ENCODE measurements at regions not wholly inside any gene's neighbourhood (a gene's known extent, or its start where the extent isn't known, plus 50 kb on each side); places are given as distances from the start of the nearest gene placed in this dataset.

DNA sequence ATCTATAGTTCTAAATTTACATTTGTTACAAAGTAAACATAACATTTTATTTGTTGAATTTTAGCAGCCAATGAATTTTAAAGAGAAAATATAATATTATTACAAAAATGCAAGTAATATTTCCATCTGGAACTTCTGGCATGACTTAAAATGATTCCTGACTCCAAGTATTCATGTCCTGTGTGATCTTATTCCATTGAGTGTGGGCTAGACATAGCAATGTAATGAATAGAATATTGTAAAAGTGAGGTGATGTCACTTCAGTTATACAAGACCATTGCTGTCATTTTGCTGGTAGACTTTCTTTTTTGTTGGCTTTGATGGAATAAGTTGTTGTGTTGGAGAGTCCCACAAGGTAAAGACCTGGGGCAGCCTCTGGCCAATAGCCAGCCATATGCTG, 912.2 kb upstream of the PIK3C3 start:
- H3K27ac ChIP-seq (ENCODE audit: insufficient read depth, low read length, poor library complexity, severe bottlenecking), result no peak overlapping the region
- H3K4me1 ChIP-seq (ENCODE audit: control insufficient read depth, insufficient read depth, low read length, poor library complexity, severe bottlenecking), result no peaks in the 10 kb centered on the region
- no peaks in the 10 kb centered on the region for H3K36me3 ChIP-seq (ENCODE audit: control insufficient read depth, insufficient read depth, low read length)
- DNase-seq, result no peak
- H3K4me3 ChIP-seq (ENCODE audit: insufficient read depth, low read depth, low read length, poor library complexity, severe bottlenecking), result no peak overlapping the region
- H3K27me3 ChIP-seq (replicated peaks; ENCODE audit: control insufficient read depth, insufficient read depth, low read length, poor library complexity, severe bottlenecking), result no peaks in the 10 kb centered on the region
- H3K9me3 ChIP-seq (ENCODE audit: control insufficient read depth, low read length), result no peaks in the 10 kb centered on the region

DNA sequence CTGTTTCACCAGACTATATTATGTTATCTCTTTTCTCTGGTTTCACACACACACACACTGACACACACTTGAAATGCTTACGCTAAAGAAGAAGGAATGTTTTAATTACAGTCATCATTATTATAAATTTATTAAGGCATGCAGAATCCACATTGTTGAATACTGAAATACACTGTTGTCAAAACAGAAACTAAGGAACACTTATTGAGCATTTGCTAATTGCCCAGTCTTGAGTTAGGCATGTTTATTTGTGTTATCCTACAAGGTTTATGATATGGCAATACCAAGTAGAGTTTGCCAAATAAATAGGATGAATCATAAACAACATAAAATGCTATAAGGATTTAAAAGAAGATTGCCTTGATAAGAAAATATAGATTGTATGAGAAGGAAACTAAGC, 917.0 kb upstream of the PIK3C3 start:
- H3K9me3 ChIP-seq (ENCODE audit: control insufficient read depth, low read length), result no peaks in the 10 kb centered on the region
- H3K4me1 ChIP-seq (ENCODE audit: control insufficient read depth, insufficient read depth, low read length, poor library complexity, severe bottlenecking), result no peaks in the 10 kb centered on the region
- H3K27ac ChIP-seq (ENCODE audit: insufficient read depth, low read length, poor library complexity, severe bottlenecking), result no peak overlapping the region
- no peak for DNase-seq
- H3K27me3 ChIP-seq (replicated peaks; ENCODE audit: control insufficient read depth, insufficient read depth, low read length, poor library complexity, severe bottlenecking), result no peaks in the 10 kb centered on the region
- H3K36me3 ChIP-seq (ENCODE audit: control insufficient read depth, insufficient read depth, low read length), result no peaks in the 10 kb centered on the region
- no peak overlapping the region for H3K4me3 ChIP-seq (ENCODE audit: insufficient read depth, low read depth, low read length, poor library complexity, severe bottlenecking)

DNA sequence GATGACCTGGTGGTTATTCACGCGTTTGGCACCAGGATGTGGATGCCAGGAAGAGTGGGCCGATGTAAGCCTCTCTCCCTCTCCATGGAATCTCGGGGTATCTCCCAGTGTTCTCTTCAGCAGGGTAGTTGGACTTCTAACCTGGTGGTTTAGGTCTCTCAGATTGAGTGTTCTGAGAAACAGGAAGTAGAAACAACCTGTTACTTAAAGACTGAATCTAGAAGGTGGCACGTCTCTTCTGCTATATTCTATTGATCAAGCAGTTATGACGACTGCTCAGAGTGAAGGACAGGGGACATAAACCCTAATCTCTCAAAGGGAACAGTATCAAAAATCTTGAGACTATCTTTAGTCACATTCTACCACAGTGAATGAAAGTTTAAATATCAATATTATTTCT, 918.7 kb upstream of the PIK3C3 start:
- Histone ChIP-seq H3K27ac (ENCODE audit: insufficient read depth, low read length, poor library complexity, severe bottlenecking) (no peak overlapping the region), H3K9me3 (ENCODE audit: control insufficient read depth, low read length) (no peaks in the 10 kb centered on the region), H3K27me3 (replicated peaks; ENCODE audit: control insufficient read depth, insufficient read depth, low read length, poor library complexity, severe bottlenecking) (no peaks in the 10 kb centered on the region), H3K36me3 (ENCODE audit: control insufficient read depth, insufficient read depth, low read length) (no peaks in the 10 kb centered on the region), H3K4me3 (ENCODE audit: insufficient read depth, low read depth, low read length, poor library complexity, severe bottlenecking) (no peak overlapping the region), H3K4me1 (ENCODE audit: control insufficient read depth, insufficient read depth, low read length, poor library complexity, severe bottlenecking) (no peaks in the 10 kb centered on the region)
- DNase-seq, result no peak

DNA sequence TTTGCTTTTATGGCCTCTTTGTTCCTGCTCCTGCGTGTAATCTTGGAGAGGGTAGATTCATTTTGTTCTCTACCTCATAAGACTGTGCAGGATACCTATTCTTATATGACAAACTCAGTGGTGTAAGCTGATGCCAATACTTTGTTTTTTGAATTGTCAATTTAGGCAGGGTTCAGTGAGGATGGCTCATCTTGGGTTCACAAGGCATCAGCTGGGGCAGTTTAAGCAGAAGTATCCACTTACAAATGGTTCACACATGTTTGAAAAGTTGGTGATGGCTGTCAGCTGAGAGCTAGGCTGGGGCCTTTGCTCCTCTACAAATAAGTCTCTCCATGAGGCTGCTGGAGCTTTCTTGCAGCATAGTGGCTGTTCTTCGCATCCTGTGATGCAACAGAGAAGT, 920.6 kb upstream of the PIK3C3 start:
- no peak overlapping the region for H3K4me3 ChIP-seq (ENCODE audit: insufficient read depth, low read depth, low read length, poor library complexity, severe bottlenecking)
- no peaks in the 10 kb centered on the region for H3K4me1 ChIP-seq (ENCODE audit: control insufficient read depth, insufficient read depth, low read length, poor library complexity, severe bottlenecking)
- no peaks in the 10 kb centered on the region for H3K9me3 ChIP-seq (ENCODE audit: control insufficient read depth, low read length)
- no peaks in the 10 kb centered on the region for H3K36me3 ChIP-seq (ENCODE audit: control insufficient read depth, insufficient read depth, low read length)
- no peak for DNase-seq
- no peak overlapping the region for H3K27ac ChIP-seq (ENCODE audit: insufficient read depth, low read length, poor library complexity, severe bottlenecking)
- no peaks in the 10 kb centered on the region for H3K27me3 ChIP-seq (replicated peaks; ENCODE audit: control insufficient read depth, insufficient read depth, low read length, poor library complexity, severe bottlenecking)

DNA sequence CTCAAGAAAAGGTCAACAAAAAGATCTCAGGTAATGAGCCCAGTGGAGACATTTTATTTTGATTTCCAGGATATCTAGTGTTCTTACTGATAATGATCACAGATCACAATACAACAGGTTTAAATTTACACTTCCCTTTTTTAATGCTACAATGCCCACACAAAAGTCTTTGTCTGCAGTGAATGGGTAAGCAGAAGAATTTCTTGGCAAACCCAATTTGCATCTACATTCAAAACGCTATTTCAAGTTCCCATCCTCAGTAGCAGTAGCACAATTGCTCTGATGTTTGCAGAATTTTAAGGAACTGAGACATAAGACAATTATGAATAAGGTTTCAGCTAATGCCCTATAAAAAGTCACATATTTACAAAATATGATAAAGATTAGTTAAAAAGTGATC, 929.4 kb upstream of the PIK3C3 start:
- H3K9me3 ChIP-seq (ENCODE audit: control insufficient read depth, low read length), result no peaks in the 10 kb centered on the region
- no peak for DNase-seq
- no peak overlapping the region for H3K27ac ChIP-seq (ENCODE audit: insufficient read depth, low read length, poor library complexity, severe bottlenecking)
- no peaks in the 10 kb centered on the region for H3K36me3 ChIP-seq (ENCODE audit: control insufficient read depth, insufficient read depth, low read length)
- no peaks in the 10 kb centered on the region for H3K4me1 ChIP-seq (ENCODE audit: control insufficient read depth, insufficient read depth, low read length, poor library complexity, severe bottlenecking)
- H3K27me3 ChIP-seq (replicated peaks; ENCODE audit: control insufficient read depth, insufficient read depth, low read length, poor library complexity, severe bottlenecking), result no peaks in the 10 kb centered on the region
- H3K4me3 ChIP-seq (ENCODE audit: insufficient read depth, low read depth, low read length, poor library complexity, severe bottlenecking), result no peak overlapping the region

DNA sequence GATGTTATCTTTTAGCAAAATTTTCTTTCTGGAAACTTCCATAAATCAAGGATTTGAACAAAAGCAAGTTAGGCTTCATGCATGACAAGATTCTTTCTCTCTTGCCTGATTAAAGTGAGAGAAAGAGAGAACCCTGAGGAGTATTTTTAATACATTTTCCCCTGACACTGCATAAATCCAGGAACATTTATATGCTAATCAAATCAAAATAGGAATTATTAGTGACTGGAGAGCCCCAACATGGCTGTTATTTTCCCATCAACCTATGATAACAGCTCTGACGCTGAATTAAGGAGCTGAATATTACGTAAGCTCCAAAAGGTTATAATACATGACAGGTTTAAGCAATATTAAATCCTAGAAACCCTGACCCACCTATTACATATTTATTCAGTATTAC, 930.2 kb upstream of the PIK3C3 start:
- H3K4me3 ChIP-seq (ENCODE audit: insufficient read depth, low read depth, low read length, poor library complexity, severe bottlenecking), result no peak overlapping the region
- no peaks in the 10 kb centered on the region for H3K36me3 ChIP-seq (ENCODE audit: control insufficient read depth, insufficient read depth, low read length)
- H3K27ac ChIP-seq (ENCODE audit: insufficient read depth, low read length, poor library complexity, severe bottlenecking), result no peak overlapping the region
- no peaks in the 10 kb centered on the region for H3K27me3 ChIP-seq (replicated peaks; ENCODE audit: control insufficient read depth, insufficient read depth, low read length, poor library complexity, severe bottlenecking)
- no peaks in the 10 kb centered on the region for H3K9me3 ChIP-seq (ENCODE audit: control insufficient read depth, low read length)
- H3K4me1 ChIP-seq (ENCODE audit: control insufficient read depth, insufficient read depth, low read length, poor library complexity, severe bottlenecking), result no peaks in the 10 kb centered on the region
- no peak for DNase-seq

DNA sequence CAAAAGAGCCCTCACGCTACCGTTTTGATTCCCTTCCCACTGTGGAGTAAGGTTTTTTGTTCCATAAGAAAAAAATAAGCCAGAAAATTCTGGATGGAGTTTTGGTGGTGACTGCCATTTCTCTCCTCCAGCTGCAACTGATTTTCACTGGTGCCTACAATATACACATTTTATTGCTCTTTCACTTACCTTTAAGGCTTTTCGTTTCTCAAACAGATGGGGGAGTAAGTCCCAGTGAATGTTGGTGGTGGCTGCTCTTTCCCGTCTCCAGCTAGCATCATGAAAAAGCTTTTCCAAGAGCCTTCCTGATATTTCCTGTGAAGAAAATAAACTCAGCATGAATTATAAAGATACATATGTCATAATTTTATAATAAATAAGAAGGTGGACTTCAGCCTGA, 932.5 kb upstream of the PIK3C3 start:
- Histone ChIP-seq H3K36me3 (ENCODE audit: control insufficient read depth, insufficient read depth, low read length) (no peaks in the 10 kb centered on the region), H3K27me3 (replicated peaks; ENCODE audit: control insufficient read depth, insufficient read depth, low read length, poor library complexity, severe bottlenecking) (no peaks in the 10 kb centered on the region), H3K9me3 (ENCODE audit: control insufficient read depth, low read length) (no peaks in the 10 kb centered on the region), H3K4me1 (ENCODE audit: control insufficient read depth, insufficient read depth, low read length, poor library complexity, severe bottlenecking) (no peaks in the 10 kb centered on the region), H3K27ac (ENCODE audit: insufficient read depth, low read length, poor library complexity, severe bottlenecking) (no peak overlapping the region), H3K4me3 (ENCODE audit: insufficient read depth, low read depth, low read length, poor library complexity, severe bottlenecking) (no peak overlapping the region)
- DNase-seq, result no peak

DNA sequence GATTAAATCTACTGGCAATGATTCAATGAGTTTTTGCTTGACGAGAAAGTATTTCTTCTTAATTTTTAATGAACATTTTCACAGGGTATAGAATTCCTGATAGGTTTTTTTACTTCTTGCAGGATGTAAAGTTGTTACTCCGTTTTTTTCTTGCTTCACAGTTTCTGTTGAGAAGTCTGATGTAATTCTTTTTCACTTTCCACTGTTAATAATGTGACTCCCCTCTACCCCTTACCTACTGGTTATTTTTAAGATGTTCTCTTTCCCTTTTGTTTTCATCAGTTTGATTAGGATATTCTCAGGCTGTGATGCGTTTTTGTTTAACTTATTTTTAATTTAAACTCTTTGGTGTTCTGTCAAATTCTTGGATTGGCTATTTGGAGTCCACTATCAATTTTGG, 933.9 kb upstream of the PIK3C3 start:
- DNase-seq, result no peak
- Histone ChIP-seq H3K4me3 (ENCODE audit: insufficient read depth, low read depth, low read length, poor library complexity, severe bottlenecking) (no peak overlapping the region), H3K4me1 (ENCODE audit: control insufficient read depth, insufficient read depth, low read length, poor library complexity, severe bottlenecking) (no peaks in the 10 kb centered on the region), H3K27ac (ENCODE audit: insufficient read depth, low read length, poor library complexity, severe bottlenecking) (no peak overlapping the region), H3K27me3 (replicated peaks; ENCODE audit: control insufficient read depth, insufficient read depth, low read length, poor library complexity, severe bottlenecking) (no peaks in the 10 kb centered on the region), H3K36me3 (ENCODE audit: control insufficient read depth, insufficient read depth, low read length) (no peaks in the 10 kb centered on the region), H3K9me3 (ENCODE audit: control insufficient read depth, low read length) (no peaks in the 10 kb centered on the region)

DNA sequence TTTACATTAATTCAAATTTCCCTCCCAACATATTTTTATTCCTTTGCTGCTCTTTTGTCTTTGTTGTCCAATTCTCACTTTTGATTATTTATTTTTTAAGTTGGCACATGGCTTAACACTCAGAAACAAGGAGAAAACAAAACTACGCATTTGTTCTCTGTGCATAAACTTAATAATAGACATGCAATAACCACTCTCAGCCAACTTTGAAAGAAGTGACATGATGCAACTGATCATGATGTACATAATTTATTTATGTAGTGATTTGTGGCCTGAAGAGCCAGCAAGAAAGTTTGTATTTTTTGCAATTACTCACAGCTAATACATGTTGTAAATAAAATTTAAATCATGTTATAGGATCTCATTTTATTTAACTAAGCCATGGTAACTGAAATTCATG, 942.8 kb upstream of the PIK3C3 start:
- H3K4me3 ChIP-seq (ENCODE audit: insufficient read depth, low read depth, low read length, poor library complexity, severe bottlenecking), result no peak overlapping the region
- no peak overlapping the region for H3K27ac ChIP-seq (ENCODE audit: insufficient read depth, low read length, poor library complexity, severe bottlenecking)
- H3K36me3 ChIP-seq (ENCODE audit: control insufficient read depth, insufficient read depth, low read length), result no peaks in the 10 kb centered on the region
- no peaks in the 10 kb centered on the region for H3K9me3 ChIP-seq (ENCODE audit: control insufficient read depth, low read length)
- no peaks in the 10 kb centered on the region for H3K27me3 ChIP-seq (replicated peaks; ENCODE audit: control insufficient read depth, insufficient read depth, low read length, poor library complexity, severe bottlenecking)
- DNase-seq, result no peak
- H3K4me1 ChIP-seq (ENCODE audit: control insufficient read depth, insufficient read depth, low read length, poor library complexity, severe bottlenecking), result no peaks in the 10 kb centered on the region

DNA sequence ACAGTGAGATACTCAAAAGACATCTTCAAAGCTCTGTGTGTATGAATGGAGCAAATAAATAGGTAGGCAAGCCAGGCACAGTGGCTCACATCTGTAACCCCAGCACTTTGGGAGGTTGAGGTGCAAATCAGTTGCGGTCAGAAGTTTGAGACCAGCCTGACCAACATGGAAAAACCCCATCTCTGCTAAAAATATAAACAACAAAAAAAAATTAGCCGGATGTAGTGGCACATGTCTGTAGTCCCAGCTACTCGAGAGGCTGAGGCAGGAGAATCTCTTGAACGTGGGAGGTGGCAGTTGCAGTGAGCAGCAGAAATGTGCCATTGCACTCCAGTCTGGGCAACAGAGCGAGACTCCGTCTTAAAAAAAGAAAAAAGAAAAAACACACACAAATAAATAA, 945.1 kb upstream of the PIK3C3 start:
- Histone ChIP-seq H3K27ac (ENCODE audit: insufficient read depth, low read length, poor library complexity, severe bottlenecking) (no peak overlapping the region), H3K9me3 (ENCODE audit: control insufficient read depth, low read length) (no peaks in the 10 kb centered on the region), H3K4me3 (ENCODE audit: insufficient read depth, low read depth, low read length, poor library complexity, severe bottlenecking) (no peak overlapping the region), H3K27me3 (replicated peaks; ENCODE audit: control insufficient read depth, insufficient read depth, low read length, poor library complexity, severe bottlenecking) (no peaks in the 10 kb centered on the region), H3K4me1 (ENCODE audit: control insufficient read depth, insufficient read depth, low read length, poor library complexity, severe bottlenecking) (no peaks in the 10 kb centered on the region), H3K36me3 (ENCODE audit: control insufficient read depth, insufficient read depth, low read length) (no peaks in the 10 kb centered on the region)
- DNase-seq, result no peak

DNA sequence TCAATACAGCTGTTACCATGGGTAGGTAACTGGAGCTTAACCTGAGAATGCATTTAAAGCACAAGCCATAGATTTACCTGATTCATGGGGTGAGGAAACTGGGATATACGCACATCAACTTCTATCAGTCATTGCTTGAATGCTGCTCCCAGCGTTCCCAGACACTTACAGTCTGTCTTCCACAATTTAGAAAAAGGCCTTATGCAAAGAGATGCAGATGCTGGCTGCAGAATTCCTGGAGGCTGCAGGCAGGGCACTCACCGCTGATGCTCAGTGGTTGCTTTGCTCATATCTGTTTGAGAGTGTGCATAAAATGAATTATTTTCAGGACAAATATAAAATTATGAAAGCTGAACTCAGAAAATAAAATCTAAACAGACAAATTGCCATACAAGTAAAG, 950.7 kb upstream of the PIK3C3 start:
- no peaks in the 10 kb centered on the region for H3K36me3 ChIP-seq (ENCODE audit: control insufficient read depth, insufficient read depth, low read length)
- no peaks in the 10 kb centered on the region for H3K4me1 ChIP-seq (ENCODE audit: control insufficient read depth, insufficient read depth, low read length, poor library complexity, severe bottlenecking)
- H3K27ac ChIP-seq (ENCODE audit: insufficient read depth, low read length, poor library complexity, severe bottlenecking), result no peak overlapping the region
- no peaks in the 10 kb centered on the region for H3K27me3 ChIP-seq (replicated peaks; ENCODE audit: control insufficient read depth, insufficient read depth, low read length, poor library complexity, severe bottlenecking)
- DNase-seq, result no peak
- H3K4me3 ChIP-seq (ENCODE audit: insufficient read depth, low read depth, low read length, poor library complexity, severe bottlenecking), result no peak overlapping the region
- no peaks in the 10 kb centered on the region for H3K9me3 ChIP-seq (ENCODE audit: control insufficient read depth, low read length)

Measured in effector memory CD4-positive, alpha-beta T cell (primary cell).